HFFc6 (cell line): ENCODE measurements at regions not wholly inside any gene's neighbourhood (a gene's known extent, or its start where the extent isn't known, plus 50 kb on each side); places are given as distances from the start of the nearest gene placed in this dataset.

Source experiments
- DNase-seq: peaks from one replicate; pipeline ENCODE4 v3.0.0-alpha.2; 2018
- H3K27ac Mint-ChIP-seq: 2 replicates; pipeline ENCODE4 v1.8.0; 2020; ENCODE audit warnings: mild to moderate bottlenecking, mixed read lengths
- H3K27me3 Mint-ChIP-seq: 2 replicates; pipeline ENCODE4 v1.8.0; 2021; ENCODE audit warnings: mild to moderate bottlenecking, moderate library complexity, mixed read lengths; ENCODE audit not compliant: insufficient read depth
- H3K36me3 Mint-ChIP-seq: 2 replicates; pipeline ENCODE4 v1.8.0; 2021; ENCODE audit warnings: low read depth, mixed read lengths
- H3K4me1 Mint-ChIP-seq: 2 replicates; pipeline ENCODE4 v1.8.0; 2020; ENCODE audit warnings: low read depth, mixed read lengths
- H3K4me3 Mint-ChIP-seq: 2 replicates; pipeline ENCODE4 v1.8.0; 2020; ENCODE audit warnings: mild to moderate bottlenecking, moderate library complexity, mixed read lengths
- H3K9me3 Mint-ChIP-seq: 2 replicates; pipeline ENCODE4 v1.8.0; 2020; ENCODE audit warnings: mild to moderate bottlenecking, mixed read lengths
- CTCF ChIP-seq: fragments of 200-600 bp; sonication (generic); IDR thresholded peaks from 2 replicates; pipeline ENCODE4 v1.5.0; 2021; ENCODE audit warnings: antibody characterized with exemption, mild to moderate bottlenecking

DNA sequence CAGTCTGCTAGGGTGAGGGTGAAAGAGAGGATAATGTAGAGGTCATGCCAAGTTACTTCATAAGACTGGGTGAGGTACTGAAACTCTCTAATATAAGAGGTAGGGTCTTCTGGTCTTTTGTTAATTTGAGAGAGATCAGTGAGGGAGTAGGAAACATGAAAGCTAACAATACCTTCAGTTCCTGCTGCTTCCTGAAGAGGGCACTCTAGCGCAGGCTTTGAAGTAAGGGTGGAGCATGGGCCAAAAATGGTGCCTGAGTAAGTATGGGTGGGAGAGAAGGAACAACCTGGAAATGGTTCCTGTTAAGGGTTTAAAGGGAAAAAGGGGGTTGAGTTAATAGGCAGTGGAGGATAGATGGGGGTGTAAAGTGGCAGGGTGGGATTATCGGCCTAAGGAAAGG, 2449.5 kb downstream of the TP53TG3F start:
- peaks cover 4% of the 10 kb centered on the region; the same call in 1 of the 2 replicates for H3K36me3 Mint-ChIP-seq
- TF ChIP-seq CTCF: peak; percentile 54

DNA sequence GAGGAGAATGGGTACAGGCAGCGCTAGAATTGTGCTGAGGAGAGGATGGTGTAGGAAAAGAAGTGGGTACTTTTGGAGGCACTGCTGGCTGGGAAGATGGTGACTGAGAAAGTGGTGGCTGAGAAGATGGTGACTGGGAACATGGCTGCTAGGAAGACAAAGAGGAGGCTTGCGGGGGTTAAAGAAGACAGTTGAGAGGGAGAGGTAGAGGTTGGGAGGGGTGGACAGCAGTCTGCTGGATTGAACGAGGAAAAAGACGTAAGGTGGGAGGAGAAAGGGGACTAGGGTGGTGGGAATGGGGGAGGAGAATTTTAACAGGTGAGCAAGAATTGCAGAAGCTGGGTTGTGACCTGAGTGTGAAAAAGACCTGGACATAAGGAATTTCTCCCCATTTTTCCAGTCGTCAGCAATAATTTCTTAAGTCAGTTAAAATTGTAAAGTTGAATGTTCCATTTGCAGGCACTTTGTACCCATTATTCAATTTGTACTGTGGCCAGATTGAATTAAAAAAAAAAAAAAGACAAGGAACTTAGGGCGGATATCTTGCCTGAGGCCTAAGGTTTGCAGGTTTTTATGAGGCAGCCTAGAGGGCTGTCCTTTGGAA, 2450.0 kb downstream of the TP53TG3F start:
- Mint-ChIP-seq H3K4me3 (no peak overlapping the region), H3K9me3 (peaks cover 57% of the 10 kb centered on the region), H3K4me1 (no peaks in the 10 kb centered on the region), H3K27ac (no peak overlapping the region), H3K36me3 (peaks cover 4% of the 10 kb centered on the region; the same call in 1 of the 2 replicates), H3K27me3 (peaks cover 1% of the 10 kb centered on the region)
- no peak for TF ChIP-seq CTCF
- DNase-seq: no peak

More for the DNA sequence above, 2449.5 kb downstream of the TP53TG3F start:
- Mint-ChIP-seq H3K4me3 (no peak overlapping the region), H3K4me1 (no peaks in the 10 kb centered on the region), H3K27ac (no peak overlapping the region), H3K27me3 (peaks cover 1% of the 10 kb centered on the region), H3K9me3 (peaks cover 57% of the 10 kb centered on the region)
- DNase-seq: no peak

- DNase-seq: no peak
- Mint-ChIP-seq H3K4me3 (no peak overlapping the region), H3K27me3 (peaks cover under 1% of the 10 kb centered on the region), H3K4me1 (no peaks in the 10 kb centered on the region), H3K36me3 (peaks cover 4% of the 10 kb centered on the region; the same call in 1 of the 2 replicates), H3K27ac (no peak overlapping the region), H3K9me3 (peaks cover 47% of the 10 kb centered on the region)
- no peak for TF ChIP-seq CTCF
Observed at GRCh38 chr16:35910409-35910808, 2451.0 kb downstream of the TP53TG3F start.

- no peak for TF ChIP-seq CTCF
- Mint-ChIP-seq H3K36me3 (peaks cover 4% of the 10 kb centered on the region; the same call in 1 of the 2 replicates), H3K4me3 (no peak overlapping the region), H3K4me1 (no peaks in the 10 kb centered on the region), H3K27ac (no peak overlapping the region), H3K9me3 (peaks cover 39% of the 10 kb centered on the region), H3K27me3 (no peaks in the 10 kb centered on the region; the same call in 1 of the 2 replicates)
- no peak for DNase-seq
Observed at GRCh38 chr16:35911899-35912298, 2452.5 kb downstream of the TP53TG3F start.

DNA sequence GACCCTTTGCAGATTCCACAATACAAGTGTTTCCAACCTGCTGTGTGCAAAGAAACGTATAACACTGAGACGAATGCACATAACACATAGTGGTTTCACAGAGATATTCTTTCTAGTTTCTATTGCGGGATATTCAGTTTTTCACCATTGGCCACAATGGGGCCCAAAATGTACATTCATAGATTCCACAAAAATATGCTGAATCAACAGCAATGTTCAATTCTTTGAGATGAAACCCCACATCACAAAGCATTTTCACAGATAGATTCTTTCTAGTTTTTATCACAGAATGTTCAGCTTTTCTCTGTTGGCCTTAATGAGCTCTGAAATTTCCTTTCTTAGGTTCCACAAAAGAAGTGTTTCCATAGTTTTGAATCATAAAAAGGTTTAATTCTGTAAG, 2472.3 kb downstream of the TP53TG3F start:
- Mint-ChIP-seq H3K9me3 (peaks cover 43% of the 10 kb centered on the region), H3K27ac (no peak overlapping the region), H3K27me3 (no peaks in the 10 kb centered on the region), H3K4me3 (no peak overlapping the region), H3K4me1 (no peaks in the 10 kb centered on the region), H3K36me3 (no peaks in the 10 kb centered on the region)
- no peak for TF ChIP-seq CTCF
- DNase-seq: no peak
